ENCODE measurements at regions not wholly inside any gene's neighbourhood (a gene's known extent, or its start where the extent isn't known, plus 50 kb on each side); places are given as distances from the start of the nearest gene placed in this dataset.

DNA sequence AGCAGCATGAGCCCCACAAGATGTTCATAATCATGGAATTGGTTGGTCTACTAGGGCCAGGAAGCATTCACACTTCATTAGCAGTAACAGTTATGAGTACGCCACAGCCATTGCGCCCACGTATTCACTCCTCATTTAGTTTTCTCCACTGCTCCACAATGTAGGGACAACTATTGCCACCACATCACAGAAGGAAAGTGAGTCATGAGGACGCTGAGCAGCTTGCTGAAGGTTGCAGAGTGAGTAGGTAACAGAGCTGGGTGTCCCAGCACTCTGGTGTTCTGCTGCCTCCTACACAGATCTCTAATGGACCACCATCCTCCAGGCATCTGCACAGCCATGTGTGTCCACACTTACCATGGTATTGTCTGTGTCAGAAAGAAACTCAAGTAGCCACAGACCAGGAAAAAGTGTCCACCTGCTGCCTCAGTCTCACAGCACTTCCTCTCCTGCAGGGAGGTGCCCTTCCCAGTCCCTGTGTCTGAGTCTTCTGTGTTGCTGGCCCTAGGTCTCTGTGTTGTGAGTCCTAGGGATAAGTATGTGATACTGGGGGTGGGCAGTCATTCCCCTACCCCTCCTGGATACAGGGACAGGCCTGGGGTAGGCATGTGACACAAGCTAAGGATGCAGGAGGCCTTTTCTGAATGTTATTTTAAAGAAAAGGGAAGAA, 103.9 kb downstream of the TTLL2 start:
- Mint-ChIP-seq H3K4me1 (ENCODE audit: low read depth) (no peaks in the 10 kb centered on the region), H3K4me3 (no peak overlapping the region), H3K27me3 (ENCODE audit: low read depth) (peaks cover 3% of the 10 kb centered on the region), H3K27ac (no peak overlapping the region), H3K9me3 (ENCODE audit: insufficient read depth) (no peaks in the 10 kb centered on the region), H3K36me3 (ENCODE audit: low read depth) (no peaks in the 10 kb centered on the region)
- DNase-seq (no peak), ATAC-seq (no peak)
- POLR2A ChIA-PET = no interaction called here
- CTCF ChIA-PET = no interaction called here

DNA sequence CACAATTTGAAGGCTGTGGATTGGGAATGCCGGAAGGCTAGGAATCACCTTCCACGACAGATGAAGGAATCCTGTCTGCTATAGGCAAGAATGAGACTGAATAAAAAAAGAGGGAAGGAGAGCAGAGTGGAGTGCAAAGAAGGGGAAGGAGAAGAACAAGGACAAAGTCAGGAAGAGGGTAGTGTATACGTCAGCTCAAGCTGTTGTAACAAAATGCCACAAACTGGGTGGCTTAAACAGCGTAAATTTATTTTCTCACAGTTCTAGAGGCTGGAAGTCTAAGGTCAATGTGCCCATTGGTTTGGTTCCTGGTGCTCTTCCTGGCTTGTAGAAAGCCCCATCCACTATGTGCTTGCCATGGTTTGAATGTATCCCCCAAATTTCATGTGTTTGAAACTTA, 104.5 kb downstream of the TTLL2 start:
- DNase-seq (no peak), ATAC-seq (no peak)
- H3K27ac Mint-ChIP-seq = no peak overlapping the region
- no peaks in the 10 kb centered on the region for H3K4me1 Mint-ChIP-seq (ENCODE audit: low read depth)
- ChIA-PET POLR2A (no interaction called here), CTCF (no interaction called here)
- H3K9me3 Mint-ChIP-seq (ENCODE audit: insufficient read depth) = no peaks in the 10 kb centered on the region
- peaks cover 3% of the 10 kb centered on the region for H3K27me3 Mint-ChIP-seq (ENCODE audit: low read depth)
- H3K4me3 Mint-ChIP-seq = no peak overlapping the region
- H3K36me3 Mint-ChIP-seq (ENCODE audit: low read depth) = no peaks in the 10 kb centered on the region

DNA sequence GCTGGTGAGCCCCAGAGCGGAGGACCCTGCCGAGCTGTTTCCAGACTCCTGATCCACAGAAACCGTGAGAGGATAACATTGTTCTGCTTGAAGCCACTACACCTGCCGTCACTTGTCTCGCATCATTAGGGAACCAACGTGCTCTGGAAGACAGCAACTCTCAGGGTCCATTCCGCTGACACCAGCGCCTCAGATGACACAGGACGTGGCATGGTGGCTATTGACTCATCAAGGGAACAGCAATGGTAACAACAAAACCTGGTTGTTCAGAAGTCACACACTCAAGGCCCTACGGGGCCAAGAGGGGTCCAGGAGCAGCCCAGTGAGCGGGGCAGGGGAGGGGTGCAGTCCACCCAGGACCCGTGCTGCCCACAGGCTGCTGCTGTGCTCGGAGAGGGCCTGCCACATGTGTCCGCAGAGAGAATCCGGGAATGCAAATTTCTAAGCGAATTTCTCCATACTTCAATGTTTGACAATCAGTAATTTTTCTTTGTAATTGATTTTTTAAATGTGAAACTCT, 110.4 kb downstream of the TTLL2 start:
- DNase-seq = no peak
- Mint-ChIP-seq H3K36me3 (ENCODE audit: low read depth) (no peaks in the 10 kb centered on the region), H3K4me1 (ENCODE audit: low read depth) (no peaks in the 10 kb centered on the region), H3K4me3 (no peak overlapping the region), H3K9me3 (ENCODE audit: insufficient read depth) (no peaks in the 10 kb centered on the region), H3K27ac (no peak overlapping the region), H3K27me3 (ENCODE audit: low read depth) (peaks cover 2% of the 10 kb centered on the region)
- POLR2A ChIA-PET = no interaction called here
- ATAC-seq = no peak
- CTCF ChIA-PET = no interaction called here

DNA sequence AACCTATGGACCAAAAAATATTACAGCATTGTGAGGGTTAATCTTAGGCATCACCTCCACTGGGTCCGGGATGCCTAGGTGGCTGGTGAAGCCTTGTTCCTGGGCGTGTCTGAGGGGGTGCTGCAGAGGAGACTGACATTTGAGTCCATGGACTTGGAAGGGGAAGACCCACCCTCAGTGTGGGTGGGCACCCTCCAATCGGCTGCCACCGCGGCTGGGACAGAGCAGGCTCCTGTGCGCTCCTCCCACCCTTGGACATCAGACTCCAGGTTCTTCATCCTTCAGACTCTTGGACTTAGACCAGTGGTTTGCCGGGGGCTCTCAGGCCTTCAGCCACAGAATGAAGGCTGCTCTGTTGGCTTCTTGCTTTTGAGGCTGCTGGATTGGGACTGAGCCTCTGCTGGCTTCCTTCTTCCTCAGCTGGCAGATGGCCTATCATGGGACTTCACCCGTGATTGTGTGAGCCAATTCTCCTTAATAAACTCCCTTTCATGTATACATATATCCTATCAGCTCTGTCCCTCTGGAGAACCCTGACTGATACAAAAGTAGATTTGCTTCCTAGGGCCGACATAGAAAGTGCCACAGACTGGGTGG, 113.1 kb downstream of the TTLL2 start:
- ChIA-PET POLR2A (no interaction called here), CTCF (no interaction called here)
- DNase-seq (no peak), ATAC-seq (no peak)
- no peak overlapping the region for H3K4me3 Mint-ChIP-seq
- no peaks in the 10 kb centered on the region for H3K4me1 Mint-ChIP-seq (ENCODE audit: low read depth)
- no peaks in the 10 kb centered on the region for H3K9me3 Mint-ChIP-seq (ENCODE audit: insufficient read depth)
- H3K27me3 Mint-ChIP-seq (ENCODE audit: low read depth) = peaks cover 7% of the 10 kb centered on the region
- H3K36me3 Mint-ChIP-seq (ENCODE audit: low read depth) = no peaks in the 10 kb centered on the region
- no peak overlapping the region for H3K27ac Mint-ChIP-seq

DNA sequence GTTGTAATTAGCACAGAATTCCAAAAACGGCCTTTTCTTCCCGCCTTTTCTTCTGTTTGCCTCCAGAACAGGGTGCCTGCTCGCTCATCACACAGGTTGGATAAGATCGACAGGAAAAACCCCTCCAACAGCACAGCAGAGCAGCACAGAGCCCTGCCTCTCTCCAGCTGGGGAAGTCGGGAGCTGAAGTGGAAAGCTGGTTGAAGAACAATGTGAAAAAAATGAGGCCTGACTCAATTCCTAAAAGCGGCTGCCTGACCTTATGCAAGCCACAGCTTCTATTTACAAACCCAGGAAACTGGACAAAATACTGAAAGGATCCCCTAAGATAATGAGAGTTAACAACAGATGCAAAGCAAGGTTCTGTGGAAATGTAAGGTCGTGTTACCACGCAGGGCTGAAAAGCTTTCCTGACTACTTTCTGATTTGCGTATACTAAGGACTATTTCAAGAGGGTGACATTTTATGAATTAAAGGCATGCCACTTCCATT, 116.9 kb downstream of the TTLL2 start:
- no peak for ATAC-seq
- DNase-seq = no peak
- Mint-ChIP-seq H3K27ac (no peak overlapping the region), H3K9me3 (ENCODE audit: insufficient read depth) (no peaks in the 10 kb centered on the region), H3K36me3 (ENCODE audit: low read depth) (no peaks in the 10 kb centered on the region), H3K27me3 (ENCODE audit: low read depth) (peaks cover 7% of the 10 kb centered on the region), H3K4me3 (no peak overlapping the region), H3K4me1 (ENCODE audit: low read depth) (no peaks in the 10 kb centered on the region)
- POLR2A ChIA-PET = no interaction called here
- CTCF ChIA-PET = no interaction called here

DNA sequence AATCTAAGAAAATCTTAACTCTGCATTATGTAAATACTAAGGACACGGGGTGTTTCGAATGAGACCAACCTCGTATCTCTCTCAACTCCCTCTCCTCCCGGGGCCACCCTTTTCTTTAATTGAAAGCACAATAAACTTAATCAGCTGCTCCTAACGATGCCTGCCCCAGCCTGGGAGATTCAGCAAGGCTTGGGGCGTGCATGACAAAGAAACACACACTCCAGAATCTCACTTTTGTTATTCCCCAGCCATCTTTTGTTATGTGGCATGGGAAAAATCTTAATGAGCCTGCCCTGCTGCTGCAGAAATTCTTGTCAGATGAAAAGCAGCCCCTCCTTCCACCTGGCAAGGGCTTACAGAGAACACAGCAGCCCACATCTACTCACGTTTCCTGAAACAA, 117.4 kb downstream of the TTLL2 start:
- Mint-ChIP-seq H3K4me1 (ENCODE audit: low read depth) (no peaks in the 10 kb centered on the region), H3K27ac (no peak overlapping the region), H3K4me3 (no peak overlapping the region), H3K27me3 (ENCODE audit: low read depth) (peaks cover 7% of the 10 kb centered on the region), H3K36me3 (ENCODE audit: low read depth) (no peaks in the 10 kb centered on the region), H3K9me3 (ENCODE audit: insufficient read depth) (no peaks in the 10 kb centered on the region)
- DNase-seq = no peak
- CTCF ChIA-PET = no interaction called here
- no peak for ATAC-seq
- POLR2A ChIA-PET = no interaction called here

DNA sequence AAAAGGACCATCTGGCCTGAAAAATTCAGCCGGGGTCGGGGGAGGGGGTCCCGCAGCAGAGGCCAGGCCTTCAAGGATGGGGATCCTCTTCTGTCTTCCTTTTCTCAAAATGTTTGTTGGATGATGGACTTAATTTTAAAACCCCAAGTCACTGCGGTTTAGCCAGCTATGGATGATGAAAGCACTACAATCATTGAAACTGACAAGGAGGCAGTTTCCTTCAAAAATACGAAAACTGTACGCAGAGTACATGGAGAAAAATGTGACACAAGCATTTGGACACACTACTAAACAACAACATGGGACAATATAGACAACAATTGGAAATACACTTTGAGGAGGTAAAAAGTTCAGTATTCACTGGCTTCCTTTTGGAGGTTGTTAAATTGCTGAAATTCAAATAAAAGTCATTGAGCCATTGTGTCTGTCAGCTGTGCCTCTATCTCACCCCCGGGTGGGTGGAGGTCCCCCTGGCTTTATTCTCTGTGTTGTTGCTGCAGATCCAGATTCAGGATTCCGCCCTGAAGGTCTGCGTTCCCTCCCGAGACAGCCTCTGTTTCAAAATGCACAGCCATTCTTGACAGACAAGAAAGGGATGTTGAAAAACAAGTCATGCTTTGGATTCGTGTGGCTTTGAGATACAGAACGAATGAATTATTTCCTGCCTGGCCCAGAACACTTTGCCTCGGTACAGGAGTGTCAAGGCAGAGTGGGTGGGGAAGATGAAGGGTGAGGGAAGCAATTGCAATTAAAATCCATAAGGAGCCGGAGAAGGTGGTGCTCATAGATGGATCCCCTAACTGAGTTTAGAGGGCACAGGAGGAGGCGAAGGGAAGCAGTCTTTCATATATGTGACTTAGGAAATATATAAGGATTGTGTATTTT, 118.2 kb downstream of the TTLL2 start:
- no peak overlapping the region for H3K4me3 Mint-ChIP-seq
- H3K36me3 Mint-ChIP-seq (ENCODE audit: low read depth) = no peaks in the 10 kb centered on the region
- no peaks in the 10 kb centered on the region for H3K4me1 Mint-ChIP-seq (ENCODE audit: low read depth)
- no peak overlapping the region for H3K27ac Mint-ChIP-seq
- ChIA-PET POLR2A (no interaction called here), CTCF (no interaction called here)
- H3K9me3 Mint-ChIP-seq (ENCODE audit: insufficient read depth) = no peaks in the 10 kb centered on the region
- ATAC-seq (no peak), DNase-seq (no peak)
- H3K27me3 Mint-ChIP-seq (ENCODE audit: low read depth) = peaks cover 7% of the 10 kb centered on the region

DNA sequence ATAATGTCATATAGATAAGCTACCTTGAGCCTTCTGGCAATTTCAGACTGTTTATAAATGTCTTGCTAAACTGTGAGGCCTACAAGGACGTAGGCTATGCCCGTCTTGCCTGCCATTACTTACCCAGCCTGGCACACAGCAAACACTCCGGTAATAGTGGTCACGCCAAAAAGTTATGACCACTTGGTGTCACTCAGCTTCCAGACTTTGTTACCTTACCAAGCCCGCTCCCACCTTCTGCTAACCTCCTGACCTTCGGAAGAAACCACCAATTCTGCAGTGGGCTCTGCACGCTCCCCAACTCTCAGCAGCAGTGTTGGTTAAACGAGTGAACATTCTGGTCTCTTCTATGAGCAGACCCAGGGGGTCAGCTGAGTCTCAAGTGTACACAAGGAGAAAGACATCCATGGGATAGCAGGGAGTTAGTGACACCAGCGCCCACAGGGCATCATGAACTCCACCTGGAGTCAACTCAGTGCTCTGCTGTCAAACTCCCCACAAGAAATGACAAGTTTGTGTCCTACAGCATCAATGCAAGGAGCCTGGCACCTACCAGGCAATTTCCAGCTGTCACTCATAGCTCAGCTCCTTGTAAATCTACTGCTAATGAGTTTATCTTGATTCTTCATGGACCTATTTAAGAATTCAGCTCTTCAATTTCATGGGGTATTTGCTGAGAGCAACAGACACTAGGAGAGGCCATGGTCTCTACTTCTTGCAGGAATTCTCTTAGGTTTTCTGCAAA, 119.9 kb downstream of the TTLL2 start:
- DNase-seq (no peak), ATAC-seq (no peak)
- CTCF ChIA-PET = no interaction called here
- H3K27me3 Mint-ChIP-seq (ENCODE audit: low read depth) = peaks cover 5% of the 10 kb centered on the region
- no peaks in the 10 kb centered on the region for H3K9me3 Mint-ChIP-seq (ENCODE audit: insufficient read depth)
- H3K27ac Mint-ChIP-seq = no peak overlapping the region
- H3K4me1 Mint-ChIP-seq (ENCODE audit: low read depth) = no peaks in the 10 kb centered on the region
- no peak overlapping the region for H3K4me3 Mint-ChIP-seq
- POLR2A ChIA-PET = no interaction called here
- H3K36me3 Mint-ChIP-seq (ENCODE audit: low read depth) = no peaks in the 10 kb centered on the region

DNA sequence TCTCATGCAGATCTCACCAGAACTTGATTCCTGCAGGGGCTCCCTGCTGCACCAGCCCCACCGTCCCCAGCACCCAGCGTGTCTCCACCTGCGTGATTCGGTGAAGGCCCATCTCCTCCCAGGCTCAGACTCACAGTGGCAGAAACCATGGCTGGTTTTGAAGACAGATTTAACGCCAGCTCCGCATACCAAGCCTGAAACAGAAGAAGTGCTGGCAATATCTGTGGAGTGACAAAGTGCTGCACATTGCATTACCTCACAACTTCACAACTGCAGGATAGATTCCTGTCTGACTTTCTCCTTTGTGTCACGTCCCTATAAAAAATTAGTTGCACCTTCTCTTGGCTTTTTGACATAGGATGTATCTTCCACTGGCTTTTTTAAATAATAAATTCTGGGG, 120.7 kb downstream of the TTLL2 start:
- no peak for ATAC-seq
- Mint-ChIP-seq H3K27me3 (ENCODE audit: low read depth) (peaks cover 5% of the 10 kb centered on the region), H3K4me3 (no peak overlapping the region), H3K9me3 (ENCODE audit: insufficient read depth) (no peaks in the 10 kb centered on the region), H3K4me1 (ENCODE audit: low read depth) (no peaks in the 10 kb centered on the region), H3K27ac (no peak overlapping the region), H3K36me3 (ENCODE audit: low read depth) (no peaks in the 10 kb centered on the region)
- POLR2A ChIA-PET = no interaction called here
- CTCF ChIA-PET = no interaction called here
- DNase-seq = no peak

DNA sequence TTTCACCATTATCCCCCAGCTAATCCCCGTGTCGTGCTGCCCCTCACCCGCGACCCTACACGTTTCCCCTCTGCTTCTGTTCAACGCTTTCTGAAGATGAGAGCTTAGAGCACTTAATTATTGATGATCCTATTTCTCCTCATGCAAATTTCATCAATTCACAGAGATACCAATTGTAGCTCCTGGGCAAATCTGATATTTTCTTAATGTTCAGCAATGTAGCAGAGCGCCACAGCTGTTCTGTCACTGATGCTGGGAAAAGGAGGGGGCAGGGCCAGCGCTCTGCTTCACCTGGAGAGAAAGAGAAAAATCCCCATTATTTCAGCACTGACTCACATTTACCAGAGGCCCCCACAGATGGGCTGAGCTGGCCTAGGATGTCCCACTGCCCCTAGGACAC, 121.2 kb downstream of the TTLL2 start:
- Mint-ChIP-seq H3K4me1 (ENCODE audit: low read depth) (no peaks in the 10 kb centered on the region), H3K9me3 (ENCODE audit: insufficient read depth) (no peaks in the 10 kb centered on the region), H3K27me3 (ENCODE audit: low read depth) (peaks cover 5% of the 10 kb centered on the region), H3K4me3 (no peak overlapping the region), H3K36me3 (ENCODE audit: low read depth) (no peaks in the 10 kb centered on the region), H3K27ac (no peak overlapping the region)
- no peak for ATAC-seq
- ChIA-PET CTCF (no interaction called here), POLR2A (no interaction called here)
- no peak for DNase-seq

DNA sequence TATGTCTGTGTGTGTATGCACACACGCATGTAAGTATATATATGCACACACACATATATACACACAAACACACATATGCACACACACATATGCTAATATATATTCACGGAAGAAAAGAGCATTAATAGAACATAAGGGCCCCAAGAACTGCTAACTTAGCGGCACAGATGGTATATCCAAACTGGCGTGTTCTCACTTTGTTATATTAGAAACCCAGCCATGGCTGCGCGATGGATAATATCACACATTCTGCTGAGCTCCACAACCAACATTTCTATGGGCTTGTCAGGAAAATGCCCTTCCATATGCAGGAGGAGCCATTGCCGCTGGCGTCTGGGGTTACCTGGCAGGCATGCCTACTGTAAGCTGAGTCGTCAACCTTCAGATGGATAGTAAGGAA, 122.1 kb downstream of the TTLL2 start:
- ChIA-PET POLR2A (no interaction called here), CTCF (no interaction called here)
- Mint-ChIP-seq H3K4me3 (no peak overlapping the region), H3K36me3 (ENCODE audit: low read depth) (no peaks in the 10 kb centered on the region), H3K27me3 (ENCODE audit: low read depth) (peaks cover 3% of the 10 kb centered on the region), H3K27ac (no peak overlapping the region), H3K4me1 (ENCODE audit: low read depth) (no peaks in the 10 kb centered on the region), H3K9me3 (ENCODE audit: insufficient read depth) (no peaks in the 10 kb centered on the region)
- DNase-seq (no peak), ATAC-seq (no peak)

DNA sequence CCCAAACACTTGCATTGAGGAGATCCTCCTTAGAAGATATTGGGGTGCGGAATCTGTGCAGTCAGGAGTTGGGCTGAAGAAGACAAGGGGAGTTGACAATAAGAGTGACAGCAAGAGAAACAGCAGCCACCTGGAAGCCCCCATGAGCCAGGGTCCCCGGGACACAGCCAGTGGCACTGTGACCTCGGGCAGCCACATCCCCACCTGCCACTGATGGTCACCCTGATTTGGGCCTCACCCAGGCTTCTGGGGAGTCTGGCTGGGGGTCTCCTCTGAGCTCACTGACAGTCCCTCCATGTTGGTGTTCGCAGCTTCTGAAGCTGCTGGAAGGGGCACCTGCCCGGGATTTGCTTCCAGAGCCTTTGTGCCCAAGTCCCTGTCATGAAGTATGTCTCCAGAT, 123.5 kb downstream of the TTLL2 start:
- no peak overlapping the region for H3K4me3 Mint-ChIP-seq
- no peak for DNase-seq
- no peaks in the 10 kb centered on the region for H3K36me3 Mint-ChIP-seq (ENCODE audit: low read depth)
- ATAC-seq = no peak
- CTCF ChIA-PET = no interaction called here
- no peaks in the 10 kb centered on the region for H3K4me1 Mint-ChIP-seq (ENCODE audit: low read depth)
- no peaks in the 10 kb centered on the region for H3K9me3 Mint-ChIP-seq (ENCODE audit: insufficient read depth)
- no peak overlapping the region for H3K27ac Mint-ChIP-seq
- POLR2A ChIA-PET = no interaction called here
- H3K27me3 Mint-ChIP-seq (ENCODE audit: low read depth) = no peaks in the 10 kb centered on the region
